ENCODE measurements at regions not wholly inside any gene's neighbourhood (a gene's known extent, or its start where the extent isn't known, plus 50 kb on each side); places are given as distances from the start of the nearest gene placed in this dataset.
"Not testable (repeated sequence)": the region's sequence is repeated elsewhere in the genome, so short reads cannot be mapped to it uniquely, and the experiment has no call there.

- no peak for FAIRE-seq
Observed at GRCh38 chr3:35849496-35849895, 210.2 kb downstream of the ARPP21 start.

DNA sequence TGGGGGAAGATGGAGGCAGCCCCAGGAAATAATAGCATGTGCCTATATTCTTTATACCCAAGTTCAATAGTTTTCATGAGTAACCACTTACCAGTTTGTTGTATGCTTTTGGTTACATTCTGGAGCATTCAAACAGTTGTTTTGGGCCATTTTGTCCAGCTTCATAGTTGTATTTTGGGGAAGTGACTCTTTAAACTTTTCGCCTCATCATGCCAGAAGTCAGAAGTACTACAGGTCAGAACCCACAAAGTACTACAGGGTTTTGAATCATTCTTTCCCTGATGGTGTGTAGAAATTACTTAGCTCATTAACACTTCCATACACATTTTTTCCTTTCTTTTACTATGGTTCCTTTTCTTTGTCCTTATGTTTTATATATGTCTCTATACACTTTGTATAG, 210.6 kb downstream of the ARPP21 start:
- no peak for FAIRE-seq

GRCh38 chr3:35857004-35857403, 217.7 kb downstream of the ARPP21 start:
- FAIRE-seq: no peak

DNA sequence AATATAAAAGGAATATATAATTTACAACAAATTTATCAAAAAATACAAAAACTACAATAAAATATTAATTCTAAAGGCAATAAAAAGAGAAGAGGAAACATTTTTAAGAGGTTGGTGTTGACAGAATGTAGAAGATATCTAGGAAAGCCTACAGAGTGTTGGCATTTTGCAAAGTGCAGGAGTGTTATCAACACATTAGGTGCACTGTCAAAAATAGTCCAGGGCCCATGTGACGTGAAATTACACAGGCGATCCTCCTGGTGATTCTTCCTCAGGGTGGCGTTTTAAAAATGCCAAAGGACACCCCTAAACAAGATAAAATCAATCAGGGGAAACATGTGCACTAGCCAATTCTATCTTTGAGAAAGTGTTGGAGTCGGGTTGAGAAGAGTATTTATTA, 222.7 kb downstream of the ARPP21 start:
- no peak for FAIRE-seq

- no peak for FAIRE-seq
Observed at GRCh38 chr3:35864871-35865270, 225.5 kb downstream of the ARPP21 start.

GRCh38 chr3:35867791-35868190, 228.5 kb downstream of the ARPP21 start:
- FAIRE-seq: no peak

- FAIRE-seq: no peak
Observed at GRCh38 chr3:35871009-35871408, 231.7 kb downstream of the ARPP21 start.

DNA sequence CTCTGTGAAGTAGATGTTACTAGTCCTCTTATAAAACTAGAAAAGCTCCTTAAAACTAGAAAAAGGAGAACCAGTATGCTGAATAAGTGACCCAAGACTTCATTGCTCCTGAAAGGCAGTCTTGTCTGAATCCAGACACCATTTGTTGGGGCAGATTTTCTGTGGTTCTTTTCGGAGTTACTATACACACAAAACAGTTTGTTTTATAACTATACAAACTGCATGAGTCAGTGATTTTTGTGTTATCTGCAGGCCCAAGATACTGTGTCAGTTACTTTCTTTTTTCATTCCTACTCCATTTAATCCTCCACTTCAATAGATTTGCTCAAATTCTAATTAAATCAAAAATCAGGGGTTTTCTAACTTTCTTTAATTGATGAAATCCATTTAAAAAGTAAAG, 244.6 kb downstream of the ARPP21 start:
- no peak for FAIRE-seq

- no peak for FAIRE-seq
Observed at GRCh38 chr3:35894735-35895134, 255.4 kb downstream of the ARPP21 start.

DNA sequence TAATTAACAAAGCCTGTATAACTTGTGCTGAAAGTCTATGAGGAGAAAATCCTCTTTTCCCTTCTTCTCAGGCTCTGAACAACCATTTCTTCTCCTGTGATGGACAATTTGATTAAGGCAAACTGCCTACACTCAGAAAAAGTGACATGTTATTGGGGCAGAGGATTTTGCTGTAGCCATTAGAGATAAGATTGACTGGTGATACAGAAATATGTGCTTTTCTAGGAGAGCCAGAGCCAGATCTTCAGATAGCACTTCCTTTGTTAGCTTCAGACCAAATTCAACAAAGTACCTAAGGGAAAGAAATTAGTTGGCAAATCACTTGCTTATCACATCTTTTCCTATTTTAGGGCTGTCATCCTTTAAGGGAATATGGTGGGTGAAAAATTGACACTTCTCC, 259.9 kb downstream of the ARPP21 start:
- no peak for FAIRE-seq

GRCh38 chr3:35900079-35900478, 260.8 kb downstream of the ARPP21 start:
- no peak for FAIRE-seq

GRCh38 chr3:35908366-35909232, 269.3 kb downstream of the ARPP21 start:
- peak; percentile 69 for FAIRE-seq

DNA sequence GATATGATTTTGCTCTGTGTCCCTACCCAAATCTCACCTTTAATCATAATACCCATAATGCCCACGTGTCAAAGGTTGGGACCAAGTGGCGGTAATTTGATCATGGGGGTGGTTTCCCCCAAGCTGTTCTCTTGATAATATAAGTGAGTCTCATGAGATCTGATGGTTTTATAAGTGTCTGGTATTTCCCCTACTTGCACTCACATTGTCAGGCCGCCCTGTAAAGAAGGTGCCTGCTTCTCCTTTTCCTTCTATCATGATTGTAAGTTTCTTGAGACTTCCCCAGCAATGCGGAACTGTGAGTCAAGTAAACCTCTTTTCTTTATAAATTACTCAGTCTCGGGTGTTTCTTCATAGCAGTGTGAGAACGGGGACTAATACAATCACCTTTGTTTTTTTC, 279.8 kb downstream of the ARPP21 start:
- FAIRE-seq: no peak

GRCh38 chr3:35921718-35922117, 282.4 kb downstream of the ARPP21 start:
- FAIRE-seq: no peak

DNA sequence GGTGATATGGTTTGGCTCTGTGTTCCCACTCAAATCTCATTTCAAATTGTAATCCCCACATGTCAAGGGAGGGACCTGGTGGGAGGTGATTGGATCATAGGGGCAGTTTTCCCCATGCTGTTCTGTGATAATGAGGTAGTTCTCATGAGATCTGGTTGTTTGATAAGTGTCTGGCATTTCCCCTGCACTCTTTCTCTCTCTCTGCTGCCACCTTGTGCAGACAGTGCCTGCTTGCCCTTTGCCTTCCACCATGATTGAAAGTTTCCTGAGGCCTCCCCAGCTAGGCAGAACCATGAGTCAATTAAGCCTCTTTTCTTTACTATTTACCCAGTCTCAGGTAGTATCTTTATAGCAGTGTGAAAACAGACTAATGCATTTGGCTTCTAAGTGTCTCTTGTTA, 284.7 kb downstream of the ARPP21 start:
- not testable (repeated sequence) for FAIRE-seq

- no peak for FAIRE-seq
Observed at GRCh38 chr3:35927441-35927840, 288.1 kb downstream of the ARPP21 start.

- FAIRE-seq: no peak
Observed at GRCh38 chr3:35929158-35929557, 289.8 kb downstream of the ARPP21 start.

DNA sequence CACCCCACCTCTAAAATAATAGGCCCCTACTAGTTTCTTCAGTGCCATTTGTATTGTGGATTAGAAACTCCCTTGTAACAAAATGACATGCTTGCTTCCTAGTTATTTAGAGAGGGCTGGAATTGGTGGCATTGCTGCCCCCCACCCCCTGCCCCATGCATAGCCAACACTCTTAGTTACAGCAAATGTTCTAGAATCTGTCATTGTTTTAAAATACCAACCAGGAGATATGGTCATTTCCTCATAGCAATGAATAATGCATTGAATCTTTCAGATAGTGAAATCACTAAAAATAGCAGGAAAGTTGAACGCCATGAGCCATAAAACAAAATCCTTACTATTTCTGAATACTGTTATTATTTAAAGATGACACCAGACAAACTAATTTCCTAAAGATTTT, 292.5 kb downstream of the ARPP21 start:
- FAIRE-seq: no peak

DNA sequence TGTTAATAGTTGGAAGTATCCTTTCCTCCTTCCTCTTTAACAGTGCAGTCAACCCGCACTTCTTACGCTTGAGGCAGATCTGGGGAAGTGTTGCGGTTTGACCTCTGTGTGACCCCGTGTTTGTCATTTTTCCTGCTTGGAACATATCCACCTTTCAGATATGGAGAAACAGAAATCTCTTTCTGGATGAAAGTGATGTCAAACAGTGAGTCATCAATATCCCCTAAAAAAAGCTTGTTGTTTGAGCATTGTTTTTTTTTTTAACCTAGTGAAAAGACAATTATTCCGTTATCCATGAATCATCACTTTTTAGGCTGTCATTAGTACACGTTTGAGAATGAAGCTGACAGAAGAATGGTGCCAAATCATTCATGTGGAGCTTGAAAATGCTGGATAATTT, 293.7 kb downstream of the ARPP21 start:
- FAIRE-seq: no peak

DNA sequence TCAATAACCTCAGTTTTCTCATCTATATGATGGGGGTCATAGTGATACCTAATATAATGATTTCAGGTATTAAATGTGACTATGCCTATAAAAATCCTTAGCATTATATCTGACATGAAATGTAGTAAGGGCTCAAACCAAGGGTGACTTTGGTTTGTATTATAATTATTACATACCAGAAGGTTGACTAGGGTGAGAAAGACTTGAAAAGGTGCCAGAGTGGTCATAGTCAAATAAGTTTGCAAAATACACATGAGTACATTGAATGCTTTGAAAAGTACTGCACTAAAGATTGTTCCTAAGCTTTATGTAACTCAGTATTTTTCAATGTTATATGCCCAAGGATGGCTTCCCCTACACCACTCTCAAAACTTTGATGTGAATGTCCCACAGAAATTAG, 297.2 kb downstream of the ARPP21 start:
- FAIRE-seq: no peak

- FAIRE-seq: no peak
Observed at GRCh38 chr3:35944926-35945710, 305.8 kb downstream of the ARPP21 start.

DNA sequence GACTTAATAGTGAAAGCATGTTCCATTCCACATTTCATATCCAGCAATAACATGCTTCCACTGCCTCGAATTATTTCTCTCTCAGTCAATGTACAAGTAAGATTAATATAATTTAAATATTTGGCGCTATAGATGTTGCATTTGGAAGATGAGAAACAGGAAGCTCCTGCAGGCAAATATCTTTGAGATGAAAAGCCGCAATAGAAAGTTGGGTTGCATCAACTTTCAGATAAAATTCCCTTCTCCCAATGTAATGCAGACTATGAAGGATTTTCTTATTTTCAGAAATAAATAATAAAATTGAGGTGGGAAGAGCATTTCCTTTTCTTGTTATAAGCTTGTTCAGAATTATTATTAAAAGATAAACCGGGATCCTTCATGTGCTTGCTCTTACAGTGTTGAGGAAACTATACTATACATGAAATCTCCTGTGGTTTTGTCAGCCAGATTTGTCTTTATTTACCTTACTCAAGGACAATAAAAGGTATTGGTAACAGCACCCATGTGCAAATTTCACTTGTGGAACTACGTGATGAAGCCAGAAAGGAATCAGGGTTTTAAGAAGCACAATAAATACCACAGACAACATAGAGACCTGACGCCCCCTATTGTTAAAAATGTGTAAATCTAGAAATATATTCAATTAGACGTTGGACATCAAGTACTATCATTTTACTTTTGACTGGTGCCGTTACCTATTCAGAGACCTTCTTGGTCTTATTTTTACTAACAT, 307.0 kb downstream of the ARPP21 start:
- FAIRE-seq: no peak

DNA sequence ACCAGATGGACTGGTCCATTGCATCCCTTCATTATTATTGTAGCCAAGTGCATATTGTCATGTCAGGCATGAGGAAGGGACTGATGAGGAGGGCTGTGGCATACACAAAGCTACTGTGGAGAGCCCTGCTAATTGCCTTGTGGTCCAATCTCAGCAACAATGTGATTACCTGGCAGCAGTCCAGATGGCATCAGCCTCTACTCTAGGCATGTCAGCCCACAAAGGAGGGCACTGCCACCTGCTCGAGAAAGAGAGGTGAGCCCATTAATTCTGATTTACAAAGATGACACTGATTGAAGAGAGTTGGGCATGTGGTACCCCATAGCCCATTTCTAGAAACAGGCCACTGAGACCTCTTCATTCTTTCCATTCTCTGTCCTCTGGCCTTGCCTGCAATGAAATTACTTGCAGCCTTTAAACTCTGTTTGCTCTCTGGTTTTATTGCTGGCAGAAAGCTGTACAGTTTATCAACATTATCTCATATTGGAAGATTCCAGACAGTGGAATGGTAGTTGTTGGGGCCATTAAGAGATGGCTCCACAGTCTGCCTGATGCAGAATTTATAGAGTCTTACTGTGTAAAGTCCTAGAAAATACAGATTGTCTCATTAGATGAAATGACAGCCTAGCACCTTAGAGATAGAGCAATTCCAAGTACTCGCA, 307.7 kb downstream of the ARPP21 start:
- no peak for FAIRE-seq
